SK-N-MC (cell line): ENCODE measurements at regions not wholly inside any gene's neighbourhood (a gene's known extent, or its start where the extent isn't known, plus 50 kb on each side); places are given as distances from the start of the nearest gene placed in this dataset.

ENCODE experiments used
- EZH2 ChIP-seq: fragments of 200-600 bp; sonication (generic); IDR thresholded peaks from one replicate; pipeline ENCODE4 v1.6.1; 2017; ENCODE audit warnings: antibody characterized with exemption
- POLR2AphosphoS5 ChIP-seq: IDR thresholded peaks from 2 replicates; pipeline ENCODE4 v1.6.1; 2012; ENCODE audit warnings: mild to moderate bottlenecking, low read depth, low read length, borderline replicate concordance

GRCh38 chr2:118638453-118638852 lies 209.0 kb downstream of the EN1 start:
- TF ChIP-seq EZH2: no peak
- TF ChIP-seq POLR2AphosphoS5: no peak
